ENCODE measurements at regions not wholly inside any gene's neighbourhood (a gene's known extent, or its start where the extent isn't known, plus 50 kb on each side); places are given as distances from the start of the nearest gene placed in this dataset.

- no peaks in the 10 kb centered on the region for H3K36me3 ChIP-seq (ENCODE audit: insufficient read depth, low read length)
- H3K9me3 ChIP-seq (ENCODE audit: low read length), result no peaks in the 10 kb centered on the region
- H3K27ac ChIP-seq (ENCODE audit: low read depth, low read length), result no peak overlapping the region
- H3K4me1 ChIP-seq (ENCODE audit: insufficient read depth, low read length), result peaks cover 3% of the 10 kb centered on the region
- H3K9ac ChIP-seq (ENCODE audit: low read length), result no peak overlapping the region
- no peaks in the 10 kb centered on the region for H3K27me3 ChIP-seq (ENCODE audit: control insufficient read depth in 1 of 2, insufficient read depth in 2 of 2, low read length in 2 of 2)
- H3K4me3 ChIP-seq (ENCODE audit: low read depth in 1 of 2, low read length in 2 of 2), result no peak overlapping the region
Measured at GRCh38 chr5:68964679-68965078, 129.1 kb upstream of the SLC30A5 start.

- Histone ChIP-seq H3K36me3 (ENCODE audit: insufficient read depth, low read length) (no peaks in the 10 kb centered on the region), H3K4me1 (ENCODE audit: insufficient read depth, low read length) (peaks cover 3% of the 10 kb centered on the region), H3K27me3 (ENCODE audit: control insufficient read depth in 1 of 2, insufficient read depth in 2 of 2, low read length in 2 of 2) (no peaks in the 10 kb centered on the region), H3K27ac (ENCODE audit: low read depth, low read length) (no peak overlapping the region), H3K9me3 (ENCODE audit: low read length) (no peaks in the 10 kb centered on the region), H3K4me3 (ENCODE audit: low read depth in 1 of 2, low read length in 2 of 2) (no peak overlapping the region), H3K9ac (ENCODE audit: low read length) (no peak overlapping the region)
Measured at GRCh38 chr5:68965926-68966325, 127.9 kb upstream of the SLC30A5 start.

- no peaks in the 10 kb centered on the region for H3K9me3 ChIP-seq (ENCODE audit: low read length)
- no peaks in the 10 kb centered on the region for H3K36me3 ChIP-seq (ENCODE audit: insufficient read depth, low read length)
- no peak overlapping the region for H3K9ac ChIP-seq (ENCODE audit: low read length)
- peaks cover 3% of the 10 kb centered on the region for H3K4me1 ChIP-seq (ENCODE audit: insufficient read depth, low read length)
- H3K27ac ChIP-seq (ENCODE audit: low read depth, low read length), result no peak overlapping the region
- H3K4me3 ChIP-seq (ENCODE audit: low read depth in 1 of 2, low read length in 2 of 2), result no peak overlapping the region
- H3K27me3 ChIP-seq (ENCODE audit: control insufficient read depth in 1 of 2, insufficient read depth in 2 of 2, low read length in 2 of 2), result no peaks in the 10 kb centered on the region
Measured at GRCh38 chr5:68966596-68966995, 127.2 kb upstream of the SLC30A5 start.

GRCh38 chr5:68968429-68968828 lies 125.4 kb upstream of the SLC30A5 start:
- H3K4me3 ChIP-seq (ENCODE audit: low read depth in 1 of 2, low read length in 2 of 2), result no peak overlapping the region

GRCh38 chr5:68970617-68971016 lies 123.2 kb upstream of the SLC30A5 start:
- Histone ChIP-seq H3K4me3 (ENCODE audit: low read depth in 1 of 2, low read length in 2 of 2) (no peak overlapping the region), H3K9me3 (ENCODE audit: low read length) (no peaks in the 10 kb centered on the region), H3K9ac (ENCODE audit: low read length) (no peak overlapping the region), H3K36me3 (ENCODE audit: insufficient read depth, low read length) (no peaks in the 10 kb centered on the region), H3K27me3 (ENCODE audit: control insufficient read depth in 1 of 2, insufficient read depth in 2 of 2, low read length in 2 of 2) (no peaks in the 10 kb centered on the region), H3K27ac (ENCODE audit: low read depth, low read length) (no peak overlapping the region), H3K4me1 (ENCODE audit: insufficient read depth, low read length) (no peaks in the 10 kb centered on the region)

More at GRCh38 chr5:68968429-68968828, 125.4 kb upstream of the SLC30A5 start:
- H3K9ac ChIP-seq (ENCODE audit: low read length), result no peak overlapping the region
- no peaks in the 10 kb centered on the region for H3K27me3 ChIP-seq (ENCODE audit: control insufficient read depth in 1 of 2, insufficient read depth in 2 of 2, low read length in 2 of 2)
- no peaks in the 10 kb centered on the region for H3K4me1 ChIP-seq (ENCODE audit: insufficient read depth, low read length)
- H3K9me3 ChIP-seq (ENCODE audit: low read length), result no peaks in the 10 kb centered on the region
- no peak overlapping the region for H3K27ac ChIP-seq (ENCODE audit: low read depth, low read length)
- H3K36me3 ChIP-seq (ENCODE audit: insufficient read depth, low read length), result no peaks in the 10 kb centered on the region

GRCh38 chr5:68973696-68974095 lies 120.1 kb upstream of the SLC30A5 start:
- no peak overlapping the region for H3K27ac ChIP-seq (ENCODE audit: low read depth, low read length)

GRCh38 chr5:68983043-68983442 lies 110.8 kb upstream of the SLC30A5 start:
- H3K4me3 ChIP-seq (ENCODE audit: low read depth in 1 of 2, low read length in 2 of 2), result no peak overlapping the region
- H3K4me1 ChIP-seq (ENCODE audit: insufficient read depth, low read length), result no peaks in the 10 kb centered on the region
- H3K27ac ChIP-seq (ENCODE audit: low read depth, low read length), result no peak overlapping the region
- H3K9me3 ChIP-seq (ENCODE audit: low read length), result no peaks in the 10 kb centered on the region
- no peaks in the 10 kb centered on the region for H3K27me3 ChIP-seq (ENCODE audit: control insufficient read depth in 1 of 2, insufficient read depth in 2 of 2, low read length in 2 of 2)
- H3K36me3 ChIP-seq (ENCODE audit: insufficient read depth, low read length), result no peaks in the 10 kb centered on the region
- H3K9ac ChIP-seq (ENCODE audit: low read length), result no peak overlapping the region

More at GRCh38 chr5:68973696-68974095, 120.1 kb upstream of the SLC30A5 start:
- no peaks in the 10 kb centered on the region for H3K36me3 ChIP-seq (ENCODE audit: insufficient read depth, low read length)
- H3K27me3 ChIP-seq (ENCODE audit: control insufficient read depth in 1 of 2, insufficient read depth in 2 of 2, low read length in 2 of 2), result no peaks in the 10 kb centered on the region
- no peaks in the 10 kb centered on the region for H3K9me3 ChIP-seq (ENCODE audit: low read length)
- H3K9ac ChIP-seq (ENCODE audit: low read length), result no peak overlapping the region
- no peak overlapping the region for H3K4me3 ChIP-seq (ENCODE audit: low read depth in 1 of 2, low read length in 2 of 2)
- H3K4me1 ChIP-seq (ENCODE audit: insufficient read depth, low read length), result no peaks in the 10 kb centered on the region

- Histone ChIP-seq H3K36me3 (ENCODE audit: insufficient read depth, low read length) (no peaks in the 10 kb centered on the region), H3K4me1 (ENCODE audit: insufficient read depth, low read length) (no peaks in the 10 kb centered on the region), H3K27me3 (ENCODE audit: control insufficient read depth in 1 of 2, insufficient read depth in 2 of 2, low read length in 2 of 2) (no peaks in the 10 kb centered on the region), H3K9me3 (ENCODE audit: low read length) (no peaks in the 10 kb centered on the region), H3K9ac (ENCODE audit: low read length) (no peak overlapping the region), H3K27ac (ENCODE audit: low read depth, low read length) (no peak overlapping the region), H3K4me3 (ENCODE audit: low read depth in 1 of 2, low read length in 2 of 2) (no peak overlapping the region)
Measured at GRCh38 chr5:68983959-68984358, 109.9 kb upstream of the SLC30A5 start.

GRCh38 chr5:68991279-68992084 lies 102.3 kb upstream of the SLC30A5 start:
- no peak overlapping the region for H3K27ac ChIP-seq (ENCODE audit: low read depth, low read length)
- no peaks in the 10 kb centered on the region for H3K36me3 ChIP-seq (ENCODE audit: insufficient read depth, low read length)
- no peak overlapping the region for H3K9ac ChIP-seq (ENCODE audit: low read length)
- no peak overlapping the region for H3K4me3 ChIP-seq (ENCODE audit: low read depth in 1 of 2, low read length in 2 of 2)
- H3K27me3 ChIP-seq (ENCODE audit: control insufficient read depth in 1 of 2, insufficient read depth in 2 of 2, low read length in 2 of 2), result no peaks in the 10 kb centered on the region
- H3K9me3 ChIP-seq (ENCODE audit: low read length), result no peaks in the 10 kb centered on the region
- H3K4me1 ChIP-seq (ENCODE audit: insufficient read depth, low read length), result no peaks in the 10 kb centered on the region

- H3K27ac ChIP-seq (ENCODE audit: low read depth, low read length), result no peak overlapping the region
- no peaks in the 10 kb centered on the region for H3K36me3 ChIP-seq (ENCODE audit: insufficient read depth, low read length)
- no peaks in the 10 kb centered on the region for H3K27me3 ChIP-seq (ENCODE audit: control insufficient read depth in 1 of 2, insufficient read depth in 2 of 2, low read length in 2 of 2)
Measured at GRCh38 chr5:68994645-68995044, 99.2 kb upstream of the SLC30A5 start.

GRCh38 chr5:68995845-68996545 lies 97.8 kb upstream of the SLC30A5 start:
- Histone ChIP-seq H3K4me3 (ENCODE audit: low read depth in 1 of 2, low read length in 2 of 2) (no peak overlapping the region), H3K9me3 (ENCODE audit: low read length) (no peaks in the 10 kb centered on the region), H3K27me3 (ENCODE audit: control insufficient read depth in 1 of 2, insufficient read depth in 2 of 2, low read length in 2 of 2) (no peaks in the 10 kb centered on the region), H3K4me1 (ENCODE audit: insufficient read depth, low read length) (no peaks in the 10 kb centered on the region), H3K36me3 (ENCODE audit: insufficient read depth, low read length) (no peaks in the 10 kb centered on the region), H3K27ac (ENCODE audit: low read depth, low read length) (no peak overlapping the region), H3K9ac (ENCODE audit: low read length) (no peak overlapping the region)

More at GRCh38 chr5:68994645-68995044, 99.2 kb upstream of the SLC30A5 start:
- H3K4me1 ChIP-seq (ENCODE audit: insufficient read depth, low read length), result no peaks in the 10 kb centered on the region
- no peak overlapping the region for H3K9ac ChIP-seq (ENCODE audit: low read length)
- H3K4me3 ChIP-seq (ENCODE audit: low read depth in 1 of 2, low read length in 2 of 2), result no peak overlapping the region
- H3K9me3 ChIP-seq (ENCODE audit: low read length), result no peaks in the 10 kb centered on the region
